Mucosa of descending colon (tissue), 3 donors: ENCODE measurements at regions not wholly inside any gene's neighbourhood (a gene's known extent, or its start where the extent isn't known, plus 50 kb on each side); places are given as distances from the start of the nearest gene placed in this dataset.

Source experiments
- ATAC-seq: fragments of 200-7000 bp; cut with Tn5 transposase; one replicate; pipeline ENCODE4 v1.9.1; 2020; ENCODE audit warnings: mild to moderate bottlenecking, moderate library complexity
- DNase-seq, 3 donors: peaks; one replicate each; pipeline ENCODE4 v3.0.0-alpha.2; 2020
- H3K36me3 ChIP-seq: fragments of 200-600 bp; one replicate; pipeline ENCODE4 v1.8.0; 2021; ENCODE audit warnings: low read depth, mild to moderate bottlenecking
- H3K4me1 ChIP-seq: fragments of 200-600 bp; one replicate; pipeline ENCODE4 v1.8.0; 2021; ENCODE audit warnings: low read depth, mild to moderate bottlenecking
- H3K4me3 ChIP-seq: fragments of 200-600 bp; one replicate; pipeline ENCODE4 v1.8.0; 2021; ENCODE audit warnings: mild to moderate bottlenecking
- H3K9me3 ChIP-seq: fragments of 200-600 bp; one replicate; pipeline ENCODE4 v1.8.0; 2021; ENCODE audit warnings: mild to moderate bottlenecking
- intact Hi-C, 2 donors: fragments of 100-400 bp; cut with DNase I in 1 of 2; cut with micrococcal nuclease in 1 of 2; formaldehyde crosslinking; loops; one replicate each; pipeline versions ENCODE4 v1.11.0 to v1.11.1; 2022; cut with DNase I, micrococcal nuclease
- TF ChIP-seq, protein P1 (sequence below): fragments of 200-600 bp; IDR thresholded peaks from one replicate; pipeline ENCODE4 v1.8.0; 2022; ENCODE audit warnings: antibody characterized with exemption, mild to moderate bottlenecking
- donor health status: DM: no; HTN: no; CAD: no; lungs with moderate emphysema.
- donor health status: DM: no; HTN: no; CAD: no.
- donor health status: DM: no; HTN: yes; CAD: no.

DNA sequence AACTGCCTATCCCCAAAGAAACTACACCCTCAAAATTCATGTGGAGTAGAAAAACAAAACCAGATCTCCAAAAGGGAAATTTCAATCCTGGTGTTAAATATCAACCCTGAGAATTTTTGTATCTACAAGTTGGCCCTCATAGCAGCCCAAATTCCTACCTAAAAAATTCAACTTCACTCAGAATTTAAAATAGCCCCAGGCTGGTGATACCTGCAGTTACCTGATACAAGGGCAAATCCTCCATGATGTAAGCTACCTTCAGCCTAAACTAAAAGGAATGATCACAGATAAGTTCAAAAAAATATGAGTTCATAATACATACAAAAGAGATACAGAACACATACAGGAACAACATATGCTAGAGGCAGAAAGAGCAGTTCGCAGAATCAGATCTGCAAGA lies 138.4 kb downstream of the HNRNPD start:
- intact Hi-C loops, result no loop called here
- Histone ChIP-seq H3K4me3 (no peak overlapping the region), H3K36me3 (no peaks in the 10 kb centered on the region), H3K9me3 (no peaks in the 10 kb centered on the region), H3K4me1 (no peaks in the 10 kb centered on the region)
- DNase-seq (no peak), ATAC-seq (no peak)
- TF ChIP-seq, protein P1, sequence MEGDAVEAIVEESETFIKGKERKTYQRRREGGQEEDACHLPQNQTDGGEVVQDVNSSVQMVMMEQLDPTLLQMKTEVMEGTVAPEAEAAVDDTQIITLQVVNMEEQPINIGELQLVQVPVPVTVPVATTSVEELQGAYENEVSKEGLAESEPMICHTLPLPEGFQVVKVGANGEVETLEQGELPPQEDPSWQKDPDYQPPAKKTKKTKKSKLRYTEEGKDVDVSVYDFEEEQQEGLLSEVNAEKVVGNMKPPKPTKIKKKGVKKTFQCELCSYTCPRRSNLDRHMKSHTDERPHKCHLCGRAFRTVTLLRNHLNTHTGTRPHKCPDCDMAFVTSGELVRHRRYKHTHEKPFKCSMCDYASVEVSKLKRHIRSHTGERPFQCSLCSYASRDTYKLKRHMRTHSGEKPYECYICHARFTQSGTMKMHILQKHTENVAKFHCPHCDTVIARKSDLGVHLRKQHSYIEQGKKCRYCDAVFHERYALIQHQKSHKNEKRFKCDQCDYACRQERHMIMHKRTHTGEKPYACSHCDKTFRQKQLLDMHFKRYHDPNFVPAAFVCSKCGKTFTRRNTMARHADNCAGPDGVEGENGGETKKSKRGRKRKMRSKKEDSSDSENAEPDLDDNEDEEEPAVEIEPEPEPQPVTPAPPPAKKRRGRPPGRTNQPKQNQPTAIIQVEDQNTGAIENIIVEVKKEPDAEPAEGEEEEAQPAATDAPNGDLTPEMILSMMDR, result no peak

DNA sequence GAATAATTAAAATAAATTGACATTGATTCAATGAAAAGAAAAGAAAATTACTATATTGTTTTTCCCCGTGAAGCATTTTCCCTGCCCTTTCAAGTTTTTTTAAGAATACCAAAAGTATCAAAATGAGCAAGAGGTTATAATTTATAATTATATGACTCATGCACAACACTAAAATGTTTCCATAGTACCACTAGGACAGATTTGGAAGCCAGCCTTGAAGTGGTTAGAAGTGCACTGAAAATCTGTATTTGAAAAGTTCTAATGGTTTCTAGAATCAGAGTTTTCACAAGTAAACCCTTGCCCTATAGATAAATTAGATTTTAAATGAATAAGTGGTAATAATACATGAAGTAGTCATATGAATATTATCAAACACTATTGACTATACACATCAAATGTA lies 140.9 kb downstream of the HNRNPD start:
- DNase-seq (no peak), ATAC-seq (no peak)
- Histone ChIP-seq H3K9me3 (no peaks in the 10 kb centered on the region), H3K4me3 (no peak overlapping the region), H3K4me1 (no peaks in the 10 kb centered on the region), H3K36me3 (no peaks in the 10 kb centered on the region)
- intact Hi-C loops, result no loop called here
- TF ChIP-seq, protein P1, result no peak

DNA sequence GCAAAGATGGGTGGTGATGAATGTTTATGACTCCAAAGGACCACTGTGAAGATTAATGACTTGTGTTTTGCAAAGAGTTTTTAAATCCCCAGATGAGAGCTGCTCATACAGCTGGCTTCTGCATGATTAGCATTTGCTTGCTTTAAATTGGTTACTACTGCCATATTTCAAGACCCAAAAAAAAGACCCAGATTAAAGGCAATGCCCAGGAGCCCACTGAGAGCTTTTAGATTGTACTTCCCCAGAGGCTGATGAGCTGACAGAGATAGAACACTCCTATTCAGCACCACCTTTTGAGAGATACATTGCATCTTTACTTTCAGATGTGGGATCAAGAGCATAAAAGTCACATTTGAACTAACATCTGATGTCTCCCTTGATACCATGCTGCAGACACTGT lies 142.0 kb downstream of the HNRNPD start:
- H3K4me1 ChIP-seq, result no peaks in the 10 kb centered on the region
- no peak overlapping the region for H3K4me3 ChIP-seq
- DNase-seq (no peak), ATAC-seq (no peak)
- intact Hi-C loops, result no loop called here
- H3K36me3 ChIP-seq, result no peaks in the 10 kb centered on the region
- TF ChIP-seq, protein P1, result no peak
- H3K9me3 ChIP-seq, result no peaks in the 10 kb centered on the region

DNA sequence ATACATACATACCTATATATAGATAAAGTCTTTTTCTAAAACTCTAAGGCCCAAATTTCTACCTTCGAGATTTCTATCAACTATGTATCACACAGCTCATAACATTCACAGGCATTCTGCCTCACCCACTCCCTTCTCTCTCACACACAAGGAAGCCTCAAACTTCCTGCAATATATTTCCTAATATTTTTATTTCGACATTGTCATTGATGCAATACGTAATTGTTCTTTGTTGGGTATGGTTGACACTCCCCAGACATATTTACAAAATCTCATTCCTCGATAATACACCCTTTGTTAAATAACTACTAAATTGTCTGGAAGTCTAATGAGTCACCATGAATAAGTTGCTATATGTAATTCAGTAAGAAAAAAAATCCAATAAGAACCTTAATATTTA lies 143.5 kb downstream of the HNRNPD start:
- intact Hi-C loops, result no loop called here
- no peaks in the 10 kb centered on the region for H3K36me3 ChIP-seq
- no peak overlapping the region for H3K4me3 ChIP-seq
- H3K4me1 ChIP-seq, result no peaks in the 10 kb centered on the region
- TF ChIP-seq, protein P1, result no peak
- H3K9me3 ChIP-seq, result no peaks in the 10 kb centered on the region
- DNase-seq, result no peak
- ATAC-seq, result no peak

DNA sequence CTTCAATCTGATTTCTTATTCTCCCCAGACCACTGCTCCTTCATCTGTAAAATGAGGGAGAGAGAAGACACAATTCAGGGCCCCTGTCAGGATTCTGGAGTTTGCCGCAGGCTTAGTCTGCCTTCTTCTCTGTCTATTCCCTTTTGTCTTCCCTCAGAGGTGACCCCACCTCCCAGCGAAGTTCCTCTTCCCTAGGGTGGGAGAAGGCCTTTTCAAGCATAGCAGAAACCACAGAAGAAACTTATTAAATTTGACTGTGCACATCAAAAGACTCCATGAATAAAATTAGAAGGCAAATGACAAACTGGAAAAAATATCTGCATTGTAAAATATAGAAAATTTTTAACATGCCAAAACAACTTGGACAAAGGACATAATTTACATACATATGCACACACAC lies 148.8 kb downstream of the HNRNPD start:
- DNase-seq (no peak), ATAC-seq (no peak)
- Histone ChIP-seq H3K4me1 (no peaks in the 10 kb centered on the region), H3K4me3 (no peak overlapping the region), H3K9me3 (no peaks in the 10 kb centered on the region), H3K36me3 (no peaks in the 10 kb centered on the region)
- intact Hi-C loops, result no loop called here
- TF ChIP-seq, protein P1, result no peak

DNA sequence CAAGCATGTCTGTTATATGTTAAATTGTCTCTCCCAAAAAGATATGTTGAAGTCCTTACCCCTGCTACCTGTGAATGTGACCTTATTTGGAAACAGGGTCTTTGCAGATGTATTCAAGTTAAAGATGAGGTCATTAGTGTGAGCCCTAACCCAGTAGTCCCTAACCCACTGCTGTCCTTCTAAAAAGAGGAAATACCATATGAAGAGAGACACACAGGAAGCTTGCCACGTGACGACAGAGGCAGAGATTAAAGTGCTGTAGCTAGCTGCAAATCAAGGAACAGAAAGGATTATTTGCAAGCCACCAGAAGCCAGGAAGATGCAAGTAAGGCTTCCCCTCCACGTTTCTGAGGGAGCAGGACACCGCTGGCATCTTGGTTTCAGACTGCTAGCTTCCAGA lies 150.1 kb downstream of the HNRNPD start:
- DNase-seq (peak in 1 of 3 donors; percentile 48), ATAC-seq (peak; percentile 63)
- intact Hi-C loops, result no loop called here
- Histone ChIP-seq H3K9me3 (no peaks in the 10 kb centered on the region), H3K36me3 (no peaks in the 10 kb centered on the region), H3K4me3 (no peak overlapping the region), H3K4me1 (no peaks in the 10 kb centered on the region)
- TF ChIP-seq, protein P1, result no peak
